Activated naive CD8-positive, alpha-beta T cell treated with anti-CD3 and anti-CD28 coated beads, Interleukin-2, amount 10 ng/mL, durations not matched to agents 7 days and 5 days (primary cell): ENCODE measurements at regions not wholly inside any gene's neighbourhood (a gene's known extent, or its start where the extent isn't known, plus 50 kb on each side); places are given as distances from the start of the nearest gene placed in this dataset.

Experiments
- ATAC-seq: fragments of 150-1000 bp; cut with Tn5 transposase; one replicate; pipeline ENCODE4 v1.10.0; 2021; ENCODE audit warnings: low read depth, moderate library complexity
- POLR2A ChIA-PET: fragments of 350-600 bp; sonication (Branson Sonifier 250); formaldehyde crosslinking; loops from one replicate; lab custom pipeline; 2021; ENCODE audit warnings: antibody characterized with exemption; lab: Charles Lee
- DNase-seq: peaks from one replicate; pipeline ENCODE4 v3.0.0; 2021
- H3K27ac Mint-ChIP-seq: one replicate; pipeline ENCODE4 v1.8.0; 2022; ENCODE audit warnings: mild to moderate bottlenecking, mixed read lengths
- H3K27me3 Mint-ChIP-seq: one replicate; pipeline ENCODE4 v1.8.0; 2022; ENCODE audit warnings: mild to moderate bottlenecking, moderate library complexity, mixed read lengths
- H3K36me3 Mint-ChIP-seq: one replicate; pipeline ENCODE4 v1.8.0; 2021; ENCODE audit warnings: mild to moderate bottlenecking, mixed read lengths
- H3K4me1 Mint-ChIP-seq: one replicate; pipeline ENCODE4 v1.8.0; 2021; ENCODE audit warnings: mixed read lengths
- H3K4me3 Mint-ChIP-seq: one replicate; pipeline ENCODE4 v1.8.0; 2022; ENCODE audit warnings: mild to moderate bottlenecking, moderate library complexity, mixed read lengths
- H3K9me3 Mint-ChIP-seq: one replicate; pipeline ENCODE4 v1.8.0; 2021; ENCODE audit warnings: mixed read lengths

DNA sequence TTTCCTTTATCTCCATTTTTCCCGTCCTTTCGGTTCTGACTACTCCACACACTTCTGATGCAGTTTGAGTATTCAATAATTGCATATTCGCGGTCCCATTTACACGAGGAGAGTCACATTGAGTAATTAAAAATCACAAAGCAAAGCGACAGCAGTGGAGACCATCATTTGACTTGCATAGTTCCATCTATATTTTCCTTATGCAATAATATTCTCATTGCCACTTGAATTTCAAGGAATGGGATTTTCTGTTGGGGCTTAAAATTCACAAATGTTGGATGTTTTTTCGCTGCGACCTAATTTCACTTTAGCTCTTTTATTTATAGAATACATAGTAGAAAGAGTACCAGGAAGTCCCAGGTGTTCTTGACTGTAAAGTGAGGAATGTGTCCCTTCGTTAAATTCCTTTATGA is 186.8 kb downstream of the ZEB2 start:
- peak overlapping the region; percentile 90 for H3K27ac Mint-ChIP-seq
- ATAC-seq (no peak), DNase-seq (no peak)
- H3K27me3 Mint-ChIP-seq = no peaks in the 10 kb centered on the region
- H3K4me1 Mint-ChIP-seq = peaks cover 26% of the 10 kb centered on the region
- POLR2A ChIA-PET = interaction anchor here (0.7 to 1.9 kb wide), 7 partner anchors 8 to 191 kb away, joined by 3 to 6 read pairs (median 3); no protein-coding TSS in a partner anchor
- H3K36me3 Mint-ChIP-seq = peaks cover 5% of the 10 kb centered on the region
- H3K4me3 Mint-ChIP-seq = peak overlapping the region; percentile 86
- peaks cover 5% of the 10 kb centered on the region for H3K9me3 Mint-ChIP-seq

DNA sequence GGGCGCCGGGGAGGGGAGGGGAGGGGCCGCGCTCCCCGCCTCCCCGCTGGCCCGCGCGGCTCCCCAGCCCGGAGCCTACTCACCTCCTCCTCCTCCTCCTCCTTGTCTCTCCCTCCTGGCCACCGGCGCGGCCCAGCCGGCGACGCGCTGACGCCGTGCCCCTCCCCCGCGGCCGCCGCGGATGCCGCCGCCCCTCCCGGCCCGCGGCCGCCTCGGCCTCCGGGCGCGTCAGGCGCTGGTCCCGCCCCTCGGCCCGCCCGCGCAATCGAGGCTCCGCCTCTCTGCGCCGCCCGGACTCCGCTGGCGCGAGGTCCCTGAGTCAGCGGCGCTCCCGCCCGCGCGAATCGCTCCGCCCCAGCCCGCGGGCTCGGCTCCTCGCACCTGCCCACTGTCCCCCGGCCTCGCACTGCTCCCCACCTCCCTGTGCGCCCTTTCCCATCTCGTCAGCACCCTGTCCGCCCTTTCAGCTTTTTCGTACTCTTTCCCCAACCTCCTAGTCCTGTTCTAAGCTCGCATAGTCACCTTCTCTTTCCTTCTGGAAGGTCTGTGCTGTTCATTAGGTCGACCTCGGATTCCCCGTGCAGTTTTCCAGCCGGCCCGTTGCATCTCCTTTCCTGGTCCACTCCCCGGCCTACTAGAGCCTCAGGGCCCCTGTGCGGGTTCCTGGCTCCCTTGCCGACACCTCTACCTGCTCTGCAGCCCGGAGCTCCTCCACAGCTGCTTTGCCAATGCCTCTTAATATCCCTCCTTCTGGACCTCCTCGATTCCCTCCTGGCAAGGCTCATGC is 187.4 kb downstream of the ZEB2 start:
- Mint-ChIP-seq H3K4me3 (peak overlapping the region; percentile 86), H3K9me3 (peaks cover 5% of the 10 kb centered on the region), H3K27me3 (no peaks in the 10 kb centered on the region), H3K4me1 (peaks cover 26% of the 10 kb centered on the region), H3K36me3 (peaks cover 6% of the 10 kb centered on the region), H3K27ac (peak overlapping the region; percentile 90)
- POLR2A ChIA-PET = interaction anchor here (0.7 to 2.0 kb wide), 10 partner anchors 8 to 192 kb away, joined by 3 to 6 read pairs (median 4); no protein-coding TSS in a partner anchor
- DNase-seq = peak; percentile 97
- ATAC-seq = peak; percentile 87

DNA sequence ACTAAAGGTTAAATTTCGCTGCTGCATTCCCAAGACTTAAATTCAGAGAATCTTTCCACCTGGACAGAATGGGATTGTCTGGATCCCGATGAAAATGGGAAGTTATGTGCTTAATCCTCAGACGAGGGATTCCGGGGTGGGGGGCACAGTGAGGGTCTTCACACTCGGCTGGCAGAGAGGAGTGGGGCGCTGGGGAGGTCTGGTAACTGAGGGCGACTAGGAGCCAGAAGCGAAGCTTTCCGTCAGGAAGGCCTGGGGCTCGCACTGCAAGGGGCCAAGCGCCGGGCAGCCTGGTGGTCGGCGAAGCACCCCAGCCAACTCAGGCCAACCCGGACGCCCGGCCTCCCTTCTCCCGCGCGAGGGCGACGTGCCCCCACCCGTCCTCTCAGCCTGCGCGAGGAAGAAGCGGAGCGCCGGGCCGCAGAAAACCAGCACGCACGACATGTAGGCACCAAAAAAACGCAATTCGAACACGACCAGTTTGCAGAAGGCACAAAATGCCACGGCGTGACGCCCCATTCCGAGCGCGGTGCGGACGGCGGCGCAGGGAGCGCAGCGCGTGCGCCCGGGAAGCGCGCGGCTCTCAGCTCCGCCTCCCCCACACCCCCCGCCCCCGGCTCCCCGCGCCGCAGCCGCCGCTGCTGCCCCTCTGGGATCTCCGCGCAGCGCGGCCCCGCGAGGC is 188.1 kb downstream of the ZEB2 start:
- Mint-ChIP-seq H3K36me3 (peaks cover 7% of the 10 kb centered on the region), H3K9me3 (peaks cover 2% of the 10 kb centered on the region), H3K27me3 (no peaks in the 10 kb centered on the region), H3K4me1 (peaks cover 27% of the 10 kb centered on the region), H3K4me3 (peak overlapping the region; percentile 90), H3K27ac (peak overlapping the region; percentile 93)
- DNase-seq = no peak
- ATAC-seq = no peak
- POLR2A ChIA-PET = interaction anchor here (0.6 to 2.0 kb wide), 8 partner anchors 12 to 192 kb away, joined by 3 to 6 read pairs (median 4); no protein-coding TSS in a partner anchor

- peak overlapping the region; percentile 90 for H3K4me3 Mint-ChIP-seq
- H3K36me3 Mint-ChIP-seq = peaks cover 11% of the 10 kb centered on the region
- peaks cover 32% of the 10 kb centered on the region for H3K4me1 Mint-ChIP-seq
- no peaks in the 10 kb centered on the region for H3K27me3 Mint-ChIP-seq
- H3K9me3 Mint-ChIP-seq = no peaks in the 10 kb centered on the region
- peak overlapping the region; percentile 93 for H3K27ac Mint-ChIP-seq
- no peak for DNase-seq
- POLR2A ChIA-PET = interaction anchor here (0.6 to 2.0 kb wide), 4 partner anchors 24 to 169 kb away, joined by 5 to 6 read pairs (median 6); no protein-coding TSS in a partner anchor
- ATAC-seq = no peak
These were observed 188.8 kb downstream of the ZEB2 start for GRCh38 chr2:144330951-144331673.

DNA sequence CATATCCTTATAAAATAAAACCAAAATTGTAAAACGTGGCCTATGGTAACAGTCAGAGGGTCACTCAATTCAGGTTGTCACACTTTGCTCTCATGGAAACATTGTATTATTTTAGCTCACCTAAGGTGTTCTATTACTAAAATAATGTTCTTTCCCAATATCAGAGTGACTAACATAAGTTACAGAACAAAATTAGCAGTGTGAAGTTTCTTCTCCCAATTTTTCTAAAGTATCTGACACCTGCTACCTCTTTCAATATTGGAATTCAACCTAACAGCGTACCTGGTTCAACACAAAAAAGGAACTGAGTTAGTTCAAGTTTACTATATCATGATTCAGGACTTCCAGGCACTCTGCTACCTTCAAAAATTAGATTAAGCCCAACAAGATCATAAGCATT is 190.4 kb downstream of the ZEB2 start:
- no peaks in the 10 kb centered on the region for H3K9me3 Mint-ChIP-seq

GRCh38 chr2:144328938-144329337 is 191.0 kb downstream of the ZEB2 start:
- no peak overlapping the region for H3K4me3 Mint-ChIP-seq
- POLR2A ChIA-PET = no interaction called here
- no peaks in the 10 kb centered on the region for H3K27me3 Mint-ChIP-seq
- H3K4me1 Mint-ChIP-seq = peaks cover 49% of the 10 kb centered on the region
- ATAC-seq (no peak), DNase-seq (no peak)
- no peaks in the 10 kb centered on the region for H3K9me3 Mint-ChIP-seq
- H3K36me3 Mint-ChIP-seq = peaks cover 15% of the 10 kb centered on the region
- no peak overlapping the region for H3K27ac Mint-ChIP-seq

More for the DNA sequence above, 190.4 kb downstream of the ZEB2 start:
- POLR2A ChIA-PET = no interaction called here
- Mint-ChIP-seq H3K27ac (peak overlapping the region; percentile 32), H3K4me1 (peaks cover 45% of the 10 kb centered on the region), H3K4me3 (peak overlapping the region; percentile 50), H3K36me3 (peaks cover 11% of the 10 kb centered on the region), H3K27me3 (no peaks in the 10 kb centered on the region)
- ATAC-seq (no peak), DNase-seq (no peak)

DNA sequence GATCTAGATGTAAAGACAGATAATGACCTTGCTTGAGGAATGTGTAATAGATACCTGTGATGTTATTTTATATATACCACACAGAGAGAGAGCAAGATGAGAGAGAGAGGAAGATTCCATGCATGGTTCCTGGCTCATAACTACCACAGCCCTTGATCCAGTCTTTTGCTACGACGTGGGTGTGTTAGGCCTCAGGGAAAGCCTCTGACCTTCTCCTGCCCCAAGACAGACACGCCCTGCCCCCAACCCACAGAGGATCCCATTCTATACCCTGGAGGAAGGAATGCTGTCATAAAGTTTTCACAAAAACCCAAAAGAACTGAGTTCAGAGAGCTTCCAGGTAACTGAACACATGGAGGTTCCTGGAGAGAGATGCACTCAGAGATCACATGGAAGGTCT is 193.1 kb downstream of the ZEB2 start:
- Mint-ChIP-seq H3K4me3 (no peak overlapping the region), H3K36me3 (peaks cover 27% of the 10 kb centered on the region), H3K9me3 (peaks cover 2% of the 10 kb centered on the region), H3K27ac (peak overlapping the region; percentile 9), H3K4me1 (peaks cover 52% of the 10 kb centered on the region), H3K27me3 (no peaks in the 10 kb centered on the region)
- no peak for ATAC-seq
- POLR2A ChIA-PET = no interaction called here
- no peak for DNase-seq

DNA sequence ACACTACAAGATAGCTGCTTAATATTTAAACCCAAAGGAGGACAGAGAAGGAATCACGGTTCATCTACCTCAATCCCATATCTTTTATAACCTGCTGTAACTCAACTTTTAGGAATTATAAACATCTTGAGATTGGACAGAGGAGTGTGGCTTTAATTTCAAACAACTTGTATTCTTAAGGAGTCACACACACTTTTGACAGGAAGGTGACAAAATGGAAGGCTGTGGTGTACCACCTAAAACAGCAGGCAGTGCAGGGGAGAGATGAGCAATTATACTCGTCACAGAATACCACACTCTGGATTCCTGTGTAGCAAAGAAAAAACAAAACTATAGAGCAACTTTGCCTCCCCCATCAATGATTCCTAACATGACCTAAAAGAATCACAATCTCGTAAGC is 194.8 kb downstream of the ZEB2 start:
- Mint-ChIP-seq H3K4me3 (peak overlapping the region; percentile 48), H3K36me3 (peaks cover 27% of the 10 kb centered on the region), H3K27me3 (no peaks in the 10 kb centered on the region), H3K4me1 (peaks cover 60% of the 10 kb centered on the region), H3K9me3 (peaks cover 2% of the 10 kb centered on the region), H3K27ac (peak overlapping the region; percentile 93)
- POLR2A ChIA-PET = interaction anchor here (1.4 kb wide), 1 partner anchor 8 kb away, joined by 3 read pairs; no protein-coding TSS in a partner anchor
- DNase-seq (no peak), ATAC-seq (peak; percentile 87)

DNA sequence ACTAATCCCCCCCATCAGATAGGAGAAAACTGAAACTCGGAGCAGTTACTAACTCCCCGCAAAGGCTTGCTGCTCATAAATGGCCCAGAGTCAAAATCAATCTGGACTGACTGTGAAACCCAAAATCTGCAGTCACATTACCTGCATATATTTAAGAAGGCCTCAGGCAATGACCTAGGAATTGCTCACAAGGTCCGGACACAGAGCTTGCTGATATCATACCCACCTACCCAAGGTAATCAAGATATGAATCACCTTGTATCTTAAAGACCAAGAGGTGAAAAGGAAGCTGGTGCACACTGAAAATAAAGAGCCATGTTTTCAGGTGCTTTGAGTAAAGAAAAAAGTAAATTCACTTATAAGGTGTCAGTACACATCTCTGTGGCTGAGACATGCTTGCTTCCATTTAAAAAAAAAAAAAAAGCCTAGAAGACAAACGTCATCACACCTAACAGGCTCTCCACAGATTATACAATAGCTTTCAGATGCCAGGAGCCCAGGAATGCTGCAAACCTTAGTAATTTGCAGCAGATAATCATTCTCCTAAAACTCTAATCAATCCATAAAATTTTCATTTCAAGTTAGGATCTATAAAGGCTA is 195.4 kb downstream of the ZEB2 start:
- POLR2A ChIA-PET = interaction anchor here (1.4 kb wide), 1 partner anchor 8 kb away, joined by 3 read pairs; no protein-coding TSS in a partner anchor
- Mint-ChIP-seq H3K27me3 (no peaks in the 10 kb centered on the region), H3K4me3 (peak overlapping the region; percentile 48), H3K9me3 (peaks cover 2% of the 10 kb centered on the region), H3K36me3 (peaks cover 26% of the 10 kb centered on the region), H3K4me1 (peaks cover 57% of the 10 kb centered on the region), H3K27ac (peak overlapping the region; percentile 93)
- DNase-seq = no peak
- peak; percentile 11 for ATAC-seq

- H3K9me3 Mint-ChIP-seq = peaks cover 2% of the 10 kb centered on the region
- peaks cover 27% of the 10 kb centered on the region for H3K36me3 Mint-ChIP-seq
- no peak for ATAC-seq
- H3K4me1 Mint-ChIP-seq = peaks cover 55% of the 10 kb centered on the region
- POLR2A ChIA-PET = interaction anchor here (1.4 kb wide), 1 partner anchor 9 kb away, joined by 3 read pairs; no protein-coding TSS in a partner anchor
- no peaks in the 10 kb centered on the region for H3K27me3 Mint-ChIP-seq
- no peak for DNase-seq
- H3K27ac Mint-ChIP-seq = peak overlapping the region; percentile 93
- peak overlapping the region; percentile 48 for H3K4me3 Mint-ChIP-seq
These were observed 196.0 kb downstream of the ZEB2 start for GRCh38 chr2:144323946-144324345.

- Mint-ChIP-seq H3K4me1 (peaks cover 50% of the 10 kb centered on the region), H3K27me3 (no peaks in the 10 kb centered on the region), H3K27ac (no peak overlapping the region), H3K9me3 (peaks cover 3% of the 10 kb centered on the region), H3K4me3 (no peak overlapping the region), H3K36me3 (peaks cover 26% of the 10 kb centered on the region)
- no peak for ATAC-seq
- DNase-seq = no peak
- POLR2A ChIA-PET = interaction anchor here (0.6 kb wide), 1 partner anchor 11 kb away, joined by 3 read pairs; no protein-coding TSS in a partner anchor
These were observed 197.5 kb downstream of the ZEB2 start for GRCh38 chr2:144322379-144322778.

DNA sequence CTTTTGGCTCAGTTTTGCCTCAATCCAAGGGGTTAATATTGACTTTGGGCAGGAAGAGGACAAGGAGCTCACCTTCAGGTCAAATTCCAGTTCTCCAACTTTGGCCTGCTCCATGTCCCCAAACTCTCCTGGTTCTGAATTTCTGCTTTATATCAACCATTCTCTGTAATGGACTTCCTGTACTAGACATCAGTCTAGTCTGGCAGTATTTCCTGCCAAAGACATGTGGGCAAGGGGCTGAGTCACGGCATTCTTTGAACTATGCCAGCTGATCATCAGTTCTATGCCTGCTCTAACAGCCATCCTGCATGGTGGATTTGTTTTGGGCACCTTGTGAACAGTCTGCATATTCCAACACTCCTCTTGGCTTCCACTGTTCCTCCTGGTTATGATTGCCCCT is 199.4 kb downstream of the ZEB2 start:
- POLR2A ChIA-PET = interaction anchor here (1.2 kb wide), 1 partner anchor 12 kb away, joined by 3 read pairs; a partner anchor contains a TSS
- peak overlapping the region; percentile 64 for H3K4me3 Mint-ChIP-seq
- ATAC-seq (peak; percentile 66), DNase-seq (peak; percentile 39)
- peaks cover 3% of the 10 kb centered on the region for H3K9me3 Mint-ChIP-seq
- H3K4me1 Mint-ChIP-seq = peaks cover 41% of the 10 kb centered on the region
- peak overlapping the region; percentile 72 for H3K27ac Mint-ChIP-seq
- H3K27me3 Mint-ChIP-seq = no peaks in the 10 kb centered on the region
- peaks cover 27% of the 10 kb centered on the region for H3K36me3 Mint-ChIP-seq
